ENCODE measurements at regions not wholly inside any gene's neighbourhood (a gene's known extent, or its start where the extent isn't known, plus 50 kb on each side); places are given as distances from the start of the nearest gene placed in this dataset.

DNA sequence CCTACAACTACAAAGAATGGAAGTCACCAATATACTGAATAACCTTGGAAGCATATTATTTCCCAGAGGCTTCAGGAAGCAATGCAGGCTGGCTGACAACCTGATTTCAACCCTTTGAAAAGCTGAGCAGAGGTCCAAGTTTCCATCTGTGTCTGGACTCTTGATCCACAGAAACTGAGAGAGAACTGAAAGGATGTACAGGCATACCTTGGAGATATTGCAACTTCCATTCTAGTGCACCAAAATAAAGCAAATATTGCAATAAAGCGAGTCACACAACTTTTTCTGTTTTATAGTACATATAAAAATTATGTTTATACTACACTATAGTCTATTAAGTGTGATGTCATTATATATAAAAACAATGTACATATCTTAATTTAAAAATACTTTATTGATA lies 85.3 kb downstream of the TYW3 start:
- DNase-seq (ENCODE audit: low spot score) = no peak
- no peaks in the 10 kb centered on the region for H3K36me3 Mint-ChIP-seq (ENCODE audit: low read depth, unreplicated experiment)
- H3K4me1 Mint-ChIP-seq (ENCODE audit: unreplicated experiment) = no peaks in the 10 kb centered on the region
- no peak overlapping the region for H3K27ac Mint-ChIP-seq (ENCODE audit: unreplicated experiment)
- H3K27me3 Mint-ChIP-seq (ENCODE audit: unreplicated experiment) = no peaks in the 10 kb centered on the region
- no peaks in the 10 kb centered on the region for H3K9me3 Mint-ChIP-seq (ENCODE audit: unreplicated experiment)
- TF ChIP-seq, protein P1, sequence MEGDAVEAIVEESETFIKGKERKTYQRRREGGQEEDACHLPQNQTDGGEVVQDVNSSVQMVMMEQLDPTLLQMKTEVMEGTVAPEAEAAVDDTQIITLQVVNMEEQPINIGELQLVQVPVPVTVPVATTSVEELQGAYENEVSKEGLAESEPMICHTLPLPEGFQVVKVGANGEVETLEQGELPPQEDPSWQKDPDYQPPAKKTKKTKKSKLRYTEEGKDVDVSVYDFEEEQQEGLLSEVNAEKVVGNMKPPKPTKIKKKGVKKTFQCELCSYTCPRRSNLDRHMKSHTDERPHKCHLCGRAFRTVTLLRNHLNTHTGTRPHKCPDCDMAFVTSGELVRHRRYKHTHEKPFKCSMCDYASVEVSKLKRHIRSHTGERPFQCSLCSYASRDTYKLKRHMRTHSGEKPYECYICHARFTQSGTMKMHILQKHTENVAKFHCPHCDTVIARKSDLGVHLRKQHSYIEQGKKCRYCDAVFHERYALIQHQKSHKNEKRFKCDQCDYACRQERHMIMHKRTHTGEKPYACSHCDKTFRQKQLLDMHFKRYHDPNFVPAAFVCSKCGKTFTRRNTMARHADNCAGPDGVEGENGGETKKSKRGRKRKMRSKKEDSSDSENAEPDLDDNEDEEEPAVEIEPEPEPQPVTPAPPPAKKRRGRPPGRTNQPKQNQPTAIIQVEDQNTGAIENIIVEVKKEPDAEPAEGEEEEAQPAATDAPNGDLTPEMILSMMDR (IDR thresholded peaks at IDR 0.05; ENCODE audit: unreplicated experiment) = no peak
- H3K4me3 Mint-ChIP-seq (ENCODE audit: unreplicated experiment) = no peak overlapping the region

- TF ChIP-seq, protein P1 (IDR thresholded peaks at IDR 0.05; ENCODE audit: unreplicated experiment) = no peak
- no peaks in the 10 kb centered on the region for H3K36me3 Mint-ChIP-seq (ENCODE audit: low read depth, unreplicated experiment)
These were observed 85.9 kb downstream of the TYW3 start for GRCh38 chr1:74818661-74819456.

GRCh38 chr1:74822851-74823401 lies 90.0 kb downstream of the TYW3 start:
- H3K4me3 Mint-ChIP-seq (ENCODE audit: unreplicated experiment) = no peak overlapping the region
- no peak overlapping the region for H3K27ac Mint-ChIP-seq (ENCODE audit: unreplicated experiment)
- no peak for DNase-seq (ENCODE audit: low spot score)
- H3K4me1 Mint-ChIP-seq (ENCODE audit: unreplicated experiment) = no peaks in the 10 kb centered on the region
- TF ChIP-seq, protein P1 (IDR thresholded peaks at IDR 0.05; ENCODE audit: unreplicated experiment) = no peak
- no peaks in the 10 kb centered on the region for H3K27me3 Mint-ChIP-seq (ENCODE audit: unreplicated experiment)
- H3K36me3 Mint-ChIP-seq (ENCODE audit: low read depth, unreplicated experiment) = no peaks in the 10 kb centered on the region
- no peaks in the 10 kb centered on the region for H3K9me3 Mint-ChIP-seq (ENCODE audit: unreplicated experiment)

More at GRCh38 chr1:74818661-74819456, 85.9 kb downstream of the TYW3 start:
- H3K4me3 Mint-ChIP-seq (ENCODE audit: unreplicated experiment) = no peak overlapping the region
- no peaks in the 10 kb centered on the region for H3K27me3 Mint-ChIP-seq (ENCODE audit: unreplicated experiment)
- H3K9me3 Mint-ChIP-seq (ENCODE audit: unreplicated experiment) = no peaks in the 10 kb centered on the region
- no peak overlapping the region for H3K27ac Mint-ChIP-seq (ENCODE audit: unreplicated experiment)
- no peak for DNase-seq (ENCODE audit: low spot score)
- H3K4me1 Mint-ChIP-seq (ENCODE audit: unreplicated experiment) = no peaks in the 10 kb centered on the region

- no peak overlapping the region for H3K4me3 Mint-ChIP-seq (ENCODE audit: unreplicated experiment)
- no peaks in the 10 kb centered on the region for H3K27me3 Mint-ChIP-seq (ENCODE audit: unreplicated experiment)
- no peaks in the 10 kb centered on the region for H3K9me3 Mint-ChIP-seq (ENCODE audit: unreplicated experiment)
- no peaks in the 10 kb centered on the region for H3K36me3 Mint-ChIP-seq (ENCODE audit: low read depth, unreplicated experiment)
- TF ChIP-seq, protein P1 (IDR thresholded peaks at IDR 0.05; ENCODE audit: unreplicated experiment) = no peak
- no peaks in the 10 kb centered on the region for H3K4me1 Mint-ChIP-seq (ENCODE audit: unreplicated experiment)
- no peak overlapping the region for H3K27ac Mint-ChIP-seq (ENCODE audit: unreplicated experiment)
- no peak for DNase-seq (ENCODE audit: low spot score)
These were observed 91.7 kb downstream of the TYW3 start for GRCh38 chr1:74824497-74825107.

GRCh38 chr1:74830766-74831165 lies 97.8 kb downstream of the TYW3 start:
- no peaks in the 10 kb centered on the region for H3K36me3 Mint-ChIP-seq (ENCODE audit: low read depth, unreplicated experiment)
- peaks cover 2% of the 10 kb centered on the region for H3K27me3 Mint-ChIP-seq (ENCODE audit: unreplicated experiment)
- TF ChIP-seq, protein P1 (IDR thresholded peaks at IDR 0.05; ENCODE audit: unreplicated experiment) = no peak
- no peaks in the 10 kb centered on the region for H3K4me1 Mint-ChIP-seq (ENCODE audit: unreplicated experiment)
- no peaks in the 10 kb centered on the region for H3K9me3 Mint-ChIP-seq (ENCODE audit: unreplicated experiment)
- no peak overlapping the region for H3K4me3 Mint-ChIP-seq (ENCODE audit: unreplicated experiment)
- DNase-seq (ENCODE audit: low spot score) = no peak
- no peak overlapping the region for H3K27ac Mint-ChIP-seq (ENCODE audit: unreplicated experiment)

Data from endothelial cell (in vitro differentiated cells).